NOMO-1 treated with dmso at 0.1 percent for 144 hours (cell line): ENCODE measurements at regions not wholly inside any gene's neighbourhood (a gene's known extent, or its start where the extent isn't known, plus 50 kb on each side); places are given as distances from the start of the nearest gene placed in this dataset.
"Not testable (repeated sequence)": the region's sequence is repeated elsewhere in the genome, so short reads cannot be mapped to it uniquely, and the experiment has no call there.

ENCODE experiments used
- DNase-seq: peaks from one replicate; lab custom pipeline; 2025; ENCODE audit not compliant: unreplicated experiment; lab: John Stamatoyannopoulos, UW

- DNase-seq, result no peak
Measured at GRCh38 chr6:120392941-120393340, 941.3 kb downstream of the TBC1D32 start.

- no peak for DNase-seq
Measured at GRCh38 chr6:120384671-120385070, 949.6 kb downstream of the TBC1D32 start.

- no peak for DNase-seq
Measured at GRCh38 chr6:120383681-120384080, 950.6 kb downstream of the TBC1D32 start.

GRCh38 chr6:120378582-120379220 lies 955.6 kb downstream of the TBC1D32 start:
- no peak for DNase-seq

- DNase-seq, result no peak
Measured at GRCh38 chr6:120373185-120373584, 961.1 kb downstream of the TBC1D32 start.

GRCh38 chr6:120363429-120363828 lies 970.9 kb downstream of the TBC1D32 start:
- no peak for DNase-seq

DNA sequence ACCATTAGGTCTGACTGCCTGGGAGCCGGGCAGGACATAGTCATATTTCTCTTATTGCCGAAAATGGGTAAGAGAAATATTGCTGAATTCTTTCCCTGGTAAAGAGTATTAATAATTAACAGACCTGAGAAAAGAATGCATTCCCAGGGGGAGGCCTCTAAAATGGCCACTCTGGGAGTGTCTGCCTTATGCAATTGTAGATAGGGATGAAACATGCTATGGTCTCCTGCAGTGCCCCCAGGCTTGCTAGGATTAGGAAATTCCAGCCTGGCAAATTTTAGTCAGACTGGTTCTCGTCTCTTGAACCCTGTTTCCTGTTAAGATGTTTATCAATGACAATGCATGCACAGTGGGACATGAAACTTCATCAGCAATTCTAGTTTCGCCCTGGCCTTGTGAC lies 975.7 kb downstream of the TBC1D32 start:
- DNase-seq, result not testable (repeated sequence)

- DNase-seq, result no peak
Measured at GRCh38 chr6:120357447-120357846, 976.8 kb downstream of the TBC1D32 start.

DNA sequence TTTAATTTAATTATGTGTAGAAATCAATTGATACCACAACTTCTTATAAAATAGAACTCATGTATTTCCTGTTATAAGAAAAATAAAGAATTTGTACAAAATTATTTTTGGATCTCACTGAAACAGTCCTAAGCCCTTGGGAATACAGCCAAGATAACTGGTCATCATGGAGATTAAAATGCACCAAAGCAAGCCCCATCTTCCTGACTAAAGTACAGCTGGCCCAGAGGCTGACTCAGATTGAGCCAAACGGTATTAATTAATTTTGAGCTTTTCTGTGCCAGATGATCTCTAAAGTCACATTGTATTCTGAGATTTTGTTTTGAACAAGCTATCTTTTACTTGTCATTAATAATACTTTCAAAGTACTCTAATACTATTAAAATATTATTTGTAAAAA lies 978.5 kb downstream of the TBC1D32 start:
- no peak for DNase-seq

GRCh38 chr6:120354452-120355098 lies 979.7 kb downstream of the TBC1D32 start:
- DNase-seq, result no peak

- DNase-seq, result no peak
Measured at GRCh38 chr6:120352491-120352890, 981.8 kb downstream of the TBC1D32 start.

DNA sequence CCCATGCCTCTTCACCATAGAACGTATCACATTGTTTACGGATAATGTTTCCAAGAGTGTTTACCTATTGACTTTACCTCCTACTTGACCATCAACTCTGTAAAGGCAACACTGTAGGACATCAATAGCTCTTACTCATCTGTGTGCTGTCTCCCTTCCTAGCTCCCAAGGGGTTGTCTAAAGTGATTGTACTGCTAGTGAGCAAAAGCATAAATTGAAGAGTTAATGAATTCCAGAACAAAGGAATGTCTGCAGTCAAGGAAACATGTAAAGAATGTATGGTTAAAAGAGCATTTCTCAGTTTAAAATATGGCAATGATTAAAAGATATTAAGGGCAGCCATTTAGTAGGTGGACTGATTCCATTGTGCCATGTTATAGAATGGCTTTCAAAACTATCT lies 985.4 kb downstream of the TBC1D32 start:
- no peak for DNase-seq

DNA sequence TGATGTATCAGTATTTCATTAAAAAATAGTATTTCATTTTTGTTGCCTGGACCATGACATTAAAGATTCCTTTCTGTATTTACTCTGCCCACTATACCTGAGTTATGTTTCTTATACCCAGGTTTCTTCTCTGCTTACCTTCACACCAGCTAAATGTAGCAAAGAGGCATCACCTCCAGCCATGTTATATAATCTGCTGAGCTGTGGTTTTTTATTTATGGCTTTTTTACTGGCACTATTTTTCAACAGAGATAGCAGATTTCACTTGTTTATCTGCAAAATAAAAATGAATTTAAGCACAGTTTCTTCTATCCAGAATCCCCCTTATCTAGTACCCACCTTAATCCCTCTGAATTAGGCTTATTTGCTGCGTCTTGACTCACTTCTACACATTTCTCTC lies 979.0 kb upstream of the MAN1A1 start:
- DNase-seq, result no peak

DNA sequence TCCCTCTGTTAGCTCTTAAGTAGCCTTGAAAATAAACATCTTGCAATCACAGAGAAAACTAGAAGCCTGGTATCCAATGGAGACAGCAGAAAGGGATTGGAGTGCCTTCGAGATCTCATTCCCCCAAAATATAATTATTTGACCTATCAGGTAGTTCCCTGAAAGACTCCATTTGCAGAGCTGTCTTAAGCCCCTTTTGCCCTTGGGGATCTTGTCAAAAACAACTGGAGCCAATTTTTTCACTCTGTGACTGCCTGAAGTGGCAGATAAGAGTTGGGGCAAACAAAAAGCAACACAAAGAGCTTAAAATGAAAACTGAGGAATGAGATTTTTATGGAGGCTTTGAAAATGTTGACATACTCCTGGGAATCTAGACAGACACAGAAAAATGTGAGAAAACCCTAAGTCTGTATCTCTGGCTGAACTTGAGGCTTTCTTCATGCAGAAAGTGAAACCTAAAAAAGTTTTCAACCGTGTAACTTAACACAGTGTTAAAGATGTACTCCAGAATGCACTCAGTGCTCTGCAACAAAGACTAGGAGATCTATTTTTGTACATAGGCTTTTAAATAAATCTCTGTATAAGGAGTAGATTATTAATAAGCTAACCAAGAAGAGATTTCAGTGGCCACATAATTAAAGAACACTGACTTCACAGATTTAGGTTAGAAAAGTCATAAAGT lies 971.1 kb upstream of the MAN1A1 start:
- DNase-seq, result no peak

DNA sequence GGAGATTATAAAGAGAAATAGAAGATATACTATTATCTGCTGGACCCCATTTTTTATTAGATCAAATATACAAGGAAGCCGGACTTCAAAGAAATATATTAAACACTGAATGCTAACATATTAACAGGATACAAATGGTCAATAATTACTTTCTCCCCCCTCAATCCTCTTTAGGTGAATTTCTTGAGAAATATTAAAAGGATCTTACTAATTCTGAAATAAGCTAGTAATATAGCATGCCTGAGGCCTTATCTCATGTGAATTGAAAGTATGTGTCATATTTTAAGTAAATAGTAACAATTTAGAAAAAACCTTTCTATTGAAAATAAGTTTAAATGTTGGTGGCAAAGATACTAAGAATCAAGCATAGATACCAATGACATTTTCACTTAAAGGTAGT lies 954.7 kb upstream of the MAN1A1 start:
- no peak for DNase-seq

DNA sequence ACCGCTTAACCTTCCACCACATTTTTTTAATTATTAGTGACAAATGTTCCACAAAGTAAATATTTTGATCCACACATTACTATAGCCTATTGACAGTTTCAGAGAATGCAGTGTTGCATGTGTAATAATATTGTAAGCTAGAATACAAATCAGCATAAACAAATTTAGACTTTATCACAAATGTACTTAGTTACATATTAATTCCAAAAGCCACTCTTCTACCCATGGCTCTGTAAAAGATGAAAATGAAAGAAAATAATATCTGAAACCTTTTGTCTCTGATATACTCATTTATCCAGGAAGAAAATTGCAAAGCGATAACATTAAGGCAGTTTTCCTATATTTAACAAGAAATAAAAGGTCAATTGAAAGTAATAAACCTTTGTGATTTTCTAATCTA lies 954.0 kb upstream of the MAN1A1 start:
- no peak for DNase-seq

GRCh38 chr6:120302041-120302440 lies 952.5 kb upstream of the MAN1A1 start:
- DNase-seq, result no peak

DNA sequence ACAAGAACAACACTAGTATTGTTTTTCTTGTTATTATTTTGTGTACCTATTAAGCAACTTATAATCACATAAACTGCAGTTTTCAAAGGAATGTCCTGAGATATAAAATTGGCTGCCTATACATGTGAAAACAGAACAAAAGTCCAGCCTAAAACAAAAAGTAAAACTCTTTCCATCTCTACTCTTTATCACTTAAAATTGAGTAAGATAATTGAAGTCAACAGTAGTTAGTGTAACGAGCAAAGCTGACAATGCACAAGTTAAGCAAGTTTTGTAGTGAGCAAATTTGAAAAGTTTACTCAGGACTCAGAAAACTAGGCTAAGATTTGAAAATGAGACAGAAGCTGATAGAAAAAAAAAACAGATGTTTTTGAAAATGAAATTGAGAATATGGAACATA lies 941.4 kb upstream of the MAN1A1 start:
- DNase-seq, result no peak

DNA sequence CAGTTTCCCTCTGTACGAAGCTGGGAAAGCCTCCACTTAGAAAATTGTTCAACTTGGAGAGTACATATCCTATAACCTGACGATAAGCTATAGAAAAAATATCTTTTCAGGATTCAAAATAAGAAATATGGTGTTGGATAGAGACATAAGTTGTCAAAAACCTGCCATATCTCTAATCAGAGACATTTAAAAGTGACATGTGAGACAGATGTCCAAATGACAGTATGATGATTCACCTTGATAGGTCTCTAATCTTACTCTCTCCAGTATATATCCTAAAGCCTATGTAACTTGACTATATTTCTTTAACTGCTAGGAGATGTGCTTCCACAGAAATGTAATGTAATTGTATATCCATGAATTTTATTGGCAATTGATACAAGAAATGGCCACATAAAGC lies 932.4 kb upstream of the MAN1A1 start:
- no peak for DNase-seq

DNA sequence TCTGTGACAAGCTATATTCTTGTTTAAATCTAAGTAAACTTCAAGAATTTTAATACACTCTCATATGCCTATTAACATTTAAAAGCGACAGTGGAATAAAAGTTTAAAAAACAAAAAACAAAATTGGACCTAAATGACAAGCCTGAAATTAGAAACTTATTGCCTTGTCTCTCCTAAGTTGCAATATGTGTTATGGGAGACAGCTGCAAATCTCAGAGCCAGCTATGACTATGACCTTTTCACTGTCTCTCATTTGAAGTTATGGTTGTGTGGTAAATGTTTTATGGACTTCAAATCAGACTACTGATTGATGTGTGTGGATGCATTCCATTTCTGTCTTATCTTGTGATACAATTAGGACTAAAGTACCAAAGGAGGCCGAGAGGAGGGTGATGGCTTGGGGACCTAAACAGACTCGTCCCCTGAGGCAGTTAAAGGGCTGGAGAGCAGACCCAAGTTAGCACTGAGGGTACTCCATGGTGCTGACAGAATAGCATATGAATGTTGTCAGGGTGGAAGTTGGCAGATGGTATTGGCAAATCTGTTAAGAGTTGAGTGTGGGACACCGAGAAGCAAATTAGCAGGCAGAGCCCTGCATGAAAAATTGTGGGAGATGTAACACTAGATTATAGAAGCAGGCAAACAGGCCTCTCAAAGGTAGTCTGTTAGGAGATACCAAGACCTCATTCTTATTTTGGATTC lies 930.1 kb upstream of the MAN1A1 start:
- DNase-seq, result no peak

DNA sequence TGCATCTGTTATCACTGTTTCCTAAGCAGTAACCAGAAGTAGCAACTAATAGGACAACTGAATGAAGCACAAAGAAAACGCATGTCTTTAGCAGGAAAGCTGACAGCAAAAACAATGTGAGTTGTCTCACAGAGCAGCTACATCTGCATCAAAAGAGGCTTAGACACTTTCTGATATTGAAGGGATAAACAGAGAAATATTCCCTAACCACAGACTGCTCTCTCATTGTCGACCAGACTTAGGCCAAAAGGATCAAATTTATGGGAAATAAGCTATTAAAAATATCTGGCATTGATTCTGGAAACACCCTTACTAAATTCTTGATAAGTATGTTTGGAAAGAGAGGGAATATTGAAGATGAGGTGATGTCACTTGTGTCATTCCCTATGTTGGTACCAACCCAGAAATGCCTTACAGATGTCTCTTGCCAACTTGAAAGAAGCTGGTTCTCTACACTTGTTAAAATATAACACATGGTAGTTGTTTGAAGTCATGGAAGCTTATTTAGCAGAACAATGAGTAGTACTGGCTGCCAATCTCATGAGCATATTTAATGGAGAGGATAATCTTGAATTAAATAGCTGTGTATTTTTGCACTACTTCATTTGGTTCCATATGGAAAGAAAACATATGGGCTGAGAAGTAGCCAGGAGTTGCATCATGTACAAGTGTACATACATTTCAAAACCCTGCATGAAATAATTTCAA lies 929.3 kb upstream of the MAN1A1 start:
- no peak for DNase-seq
